ENCODE measurements at regions not wholly inside any gene's neighbourhood (a gene's known extent, or its start where the extent isn't known, plus 50 kb on each side); places are given as distances from the start of the nearest gene placed in this dataset.

DNA sequence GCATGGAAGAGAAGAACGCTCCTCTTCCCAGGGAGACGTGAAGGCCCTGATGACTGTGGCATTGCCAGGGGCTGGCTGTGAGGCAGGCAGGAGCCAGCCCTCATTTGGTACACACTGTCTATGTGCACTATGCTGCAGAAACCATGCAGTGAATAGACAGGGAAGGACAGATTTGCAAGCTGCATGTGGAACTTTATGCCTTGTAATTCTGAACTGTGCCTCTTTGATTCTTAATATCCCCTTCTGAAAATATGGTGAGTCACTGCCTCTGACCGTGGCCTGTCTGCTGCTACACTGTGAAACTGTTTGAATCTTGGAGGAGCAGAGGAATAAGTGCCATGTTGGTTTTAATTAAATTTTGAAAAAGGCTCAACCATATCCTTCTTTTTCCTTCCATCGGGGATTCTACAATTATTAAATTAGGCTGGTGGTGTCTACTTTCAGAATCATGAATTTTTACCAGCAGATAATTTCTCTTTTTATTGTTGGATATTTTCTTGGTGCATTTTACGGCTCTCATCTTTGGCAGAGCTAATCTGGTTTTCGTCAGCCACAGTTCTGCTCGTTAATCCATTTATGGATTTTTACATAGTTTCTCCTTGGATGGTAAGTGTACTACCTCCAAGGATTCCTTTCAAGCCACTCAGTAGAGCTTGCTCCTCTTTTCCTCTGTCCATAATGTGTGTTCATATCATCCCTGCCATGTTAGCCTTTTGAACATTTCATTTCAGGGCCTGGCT is 301.0 kb upstream of the SLC35B3 start (continued):
- TF ChIP-seq GABPA (IDR thresholded peaks at IDR 0.05 in 1 of 2, conservative IDR thresholded peaks at IDR 0.05 in 1 of 2), result no peak
- TF ChIP-seq RXRA (IDR thresholded peaks at IDR 0.05), result no peak
- no peak for TF ChIP-seq YY1 (IDR thresholded peaks at IDR 0.05)

GRCh38 chr6:8733879-8734278 is 298.5 kb upstream of the SLC35B3 start:
- 92% methylated on average over 5 of the region's 5 CpGs for WGBS
- no peaks in the 10 kb centered on the region for H3K9me3 ChIP-seq (ENCODE audit: control insufficient read depth in 4 of 4, low read length in 3 of 4)
- H3K36me3 ChIP-seq (ENCODE audit: control insufficient read depth in 4 of 4, insufficient read depth in 3 of 4, low read depth in 1 of 4, low read length in 3 of 4), result no peaks in the 10 kb centered on the region
- H3K27me3 ChIP-seq (ENCODE audit: control insufficient read depth in 4 of 4, insufficient read depth in 4 of 4, low read length in 3 of 4), result no peaks in the 10 kb centered on the region
- DNase-seq (ENCODE audit: low spot score), result no peak
- TF ChIP-seq, protein P1, sequence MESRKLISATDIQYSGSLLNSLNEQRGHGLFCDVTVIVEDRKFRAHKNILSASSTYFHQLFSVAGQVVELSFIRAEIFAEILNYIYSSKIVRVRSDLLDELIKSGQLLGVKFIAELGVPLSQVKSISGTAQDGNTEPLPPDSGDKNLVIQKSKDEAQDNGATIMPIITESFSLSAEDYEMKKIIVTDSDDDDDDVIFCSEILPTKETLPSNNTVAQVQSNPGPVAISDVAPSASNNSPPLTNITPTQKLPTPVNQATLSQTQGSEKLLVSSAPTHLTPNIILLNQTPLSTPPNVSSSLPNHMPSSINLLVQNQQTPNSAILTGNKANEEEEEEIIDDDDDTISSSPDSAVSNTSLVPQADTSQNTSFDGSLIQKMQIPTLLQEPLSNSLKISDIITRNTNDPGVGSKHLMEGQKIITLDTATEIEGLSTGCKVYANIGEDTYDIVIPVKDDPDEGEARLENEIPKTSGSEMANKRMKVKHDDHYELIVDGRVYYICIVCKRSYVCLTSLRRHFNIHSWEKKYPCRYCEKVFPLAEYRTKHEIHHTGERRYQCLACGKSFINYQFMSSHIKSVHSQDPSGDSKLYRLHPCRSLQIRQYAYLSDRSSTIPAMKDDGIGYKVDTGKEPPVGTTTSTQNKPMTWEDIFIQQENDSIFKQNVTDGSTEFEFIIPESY (IDR thresholded peaks at IDR 0.05), result no peak
- TF ChIP-seq HNF4G (IDR thresholded peaks at IDR 0.05), result no peak
- no peak for TF ChIP-seq HNF4A (conservative IDR thresholded peaks at IDR 0.05)
- no peak overlapping the region for H3K27ac ChIP-seq (ENCODE audit: low read depth in 1 of 2, low read length in 2 of 2)
- no peaks in the 10 kb centered on the region for H3K4me1 ChIP-seq (ENCODE audit: control insufficient read depth in 4 of 4, insufficient read depth in 4 of 4, low read length in 3 of 4)
- no peak overlapping the region for H3K4me3 ChIP-seq (ENCODE audit: low read depth in 1 of 3, low read length in 3 of 3)
- H3K9ac ChIP-seq (ENCODE audit: low read depth in 1 of 2, low read length in 2 of 2), result no peak overlapping the region

GRCh38 chr6:8731874-8732273 is 296.5 kb upstream of the SLC35B3 start:
- Histone ChIP-seq H3K27ac (ENCODE audit: low read depth in 1 of 2, low read length in 2 of 2) (no peak overlapping the region), H3K9ac (ENCODE audit: low read depth in 1 of 2, low read length in 2 of 2) (no peak overlapping the region), H3K4me1 (ENCODE audit: control insufficient read depth in 4 of 4, insufficient read depth in 4 of 4, low read length in 3 of 4) (no peaks in the 10 kb centered on the region), H3K36me3 (ENCODE audit: control insufficient read depth in 4 of 4, insufficient read depth in 3 of 4, low read depth in 1 of 4, low read length in 3 of 4) (no peaks in the 10 kb centered on the region), H3K4me3 (ENCODE audit: low read depth in 1 of 3, low read length in 3 of 3) (no peak overlapping the region), H3K9me3 (ENCODE audit: control insufficient read depth in 4 of 4, low read length in 3 of 4) (no peaks in the 10 kb centered on the region), H3K27me3 (ENCODE audit: control insufficient read depth in 4 of 4, insufficient read depth in 4 of 4, low read length in 3 of 4) (no peaks in the 10 kb centered on the region)
- DNase-seq (ENCODE audit: low spot score), result no peak
- TF ChIP-seq, protein P2, sequence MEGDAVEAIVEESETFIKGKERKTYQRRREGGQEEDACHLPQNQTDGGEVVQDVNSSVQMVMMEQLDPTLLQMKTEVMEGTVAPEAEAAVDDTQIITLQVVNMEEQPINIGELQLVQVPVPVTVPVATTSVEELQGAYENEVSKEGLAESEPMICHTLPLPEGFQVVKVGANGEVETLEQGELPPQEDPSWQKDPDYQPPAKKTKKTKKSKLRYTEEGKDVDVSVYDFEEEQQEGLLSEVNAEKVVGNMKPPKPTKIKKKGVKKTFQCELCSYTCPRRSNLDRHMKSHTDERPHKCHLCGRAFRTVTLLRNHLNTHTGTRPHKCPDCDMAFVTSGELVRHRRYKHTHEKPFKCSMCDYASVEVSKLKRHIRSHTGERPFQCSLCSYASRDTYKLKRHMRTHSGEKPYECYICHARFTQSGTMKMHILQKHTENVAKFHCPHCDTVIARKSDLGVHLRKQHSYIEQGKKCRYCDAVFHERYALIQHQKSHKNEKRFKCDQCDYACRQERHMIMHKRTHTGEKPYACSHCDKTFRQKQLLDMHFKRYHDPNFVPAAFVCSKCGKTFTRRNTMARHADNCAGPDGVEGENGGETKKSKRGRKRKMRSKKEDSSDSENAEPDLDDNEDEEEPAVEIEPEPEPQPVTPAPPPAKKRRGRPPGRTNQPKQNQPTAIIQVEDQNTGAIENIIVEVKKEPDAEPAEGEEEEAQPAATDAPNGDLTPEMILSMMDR (IDR thresholded peaks at IDR 0.05; ENCODE audit: low read depth, low read length, missing input control), result no peak
- TF ChIP-seq REST (IDR thresholded peaks at IDR 0.05), result no peak
- no peak for TF ChIP-seq FOXA1 (IDR thresholded peaks at IDR 0.05)
- TF ChIP-seq SP1 (IDR thresholded peaks at IDR 0.05), result no peak
- TF ChIP-seq RXRA (IDR thresholded peaks at IDR 0.05), result no peak
- TF ChIP-seq, protein P3, sequence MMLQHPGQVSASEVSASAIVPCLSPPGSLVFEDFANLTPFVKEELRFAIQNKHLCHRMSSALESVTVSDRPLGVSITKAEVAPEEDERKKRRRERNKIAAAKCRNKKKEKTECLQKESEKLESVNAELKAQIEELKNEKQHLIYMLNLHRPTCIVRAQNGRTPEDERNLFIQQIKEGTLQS (IDR thresholded peaks at IDR 0.05), result no peak
- TF ChIP-seq HNF4G (IDR thresholded peaks at IDR 0.05), result no peak
- TF ChIP-seq RAD21 (IDR thresholded peaks at IDR 0.05), result no peak
- no peak for TF ChIP-seq YY1 (IDR thresholded peaks at IDR 0.05)
- no peak for TF ChIP-seq EGR1 (IDR thresholded peaks at IDR 0.05; ENCODE audit: low read depth in 2 of 2)
- TF ChIP-seq, protein P1 (IDR thresholded peaks at IDR 0.05), result no peak
- no peak for TF ChIP-seq FOXA2 (IDR thresholded peaks at IDR 0.05)
- TF ChIP-seq NR2F2 (IDR thresholded peaks at IDR 0.05), result no peak
- TF ChIP-seq JUND (IDR thresholded peaks at IDR 0.05), result no peak
- no peak for TF ChIP-seq MAX (IDR thresholded peaks at IDR 0.05)
- TF ChIP-seq GABPA (IDR thresholded peaks at IDR 0.05 in 1 of 2, conservative IDR thresholded peaks at IDR 0.05 in 1 of 2), result no peak
- no peak for TF ChIP-seq HNF4A (conservative IDR thresholded peaks at IDR 0.05)
- WGBS, result 57% methylated on average over 2 of the region's 2 CpGs

Data from liver (tissue), 8 donors.